G401 (cell line): ENCODE measurements at regions not wholly inside any gene's neighbourhood (a gene's known extent, or its start where the extent isn't known, plus 50 kb on each side); places are given as distances from the start of the nearest gene placed in this dataset.

Experiments used
- DNase-seq: peaks from one replicate; pipeline ENCODE4 v3.0.0-alpha.2; 2015; ENCODE audit warnings: low spot score
- in situ Hi-C: cut with HindIII; loops from 2 replicates; pipeline ENCODE4 v1.10.0; 2016; ENCODE audit warnings: low sequenced_read_pairs, mixed read lengths

DNA sequence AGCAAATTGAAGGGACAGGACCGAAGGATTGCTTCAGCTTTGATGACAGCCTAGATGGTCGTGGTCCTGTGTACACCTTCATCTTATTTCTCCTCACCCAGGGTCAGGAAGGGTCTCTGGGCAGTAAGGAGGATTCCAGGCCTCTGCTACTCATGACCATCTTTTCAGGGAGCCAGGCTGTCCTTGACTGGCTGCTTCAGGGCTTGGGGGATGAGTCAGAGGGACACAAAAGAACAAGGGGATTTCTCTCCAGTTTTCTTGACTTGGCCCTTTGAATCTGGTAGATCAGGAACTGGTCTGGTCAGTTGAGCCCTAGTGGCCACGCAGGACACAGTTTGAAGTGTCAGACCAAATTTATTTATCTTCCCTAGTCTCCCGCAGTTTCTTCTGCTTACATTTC lies 402.1 kb upstream of the CHD6 start:
- in situ Hi-C loops: no loop called here
- DNase-seq: no peak

- in situ Hi-C loops: no loop called here
- no peak for DNase-seq
Measured at GRCh38 chr20:42018979-42019378, 400.8 kb upstream of the CHD6 start.

- DNase-seq: no peak
- in situ Hi-C loops: no loop called here
Measured at GRCh38 chr20:42010090-42010489, 391.9 kb upstream of the CHD6 start.

DNA sequence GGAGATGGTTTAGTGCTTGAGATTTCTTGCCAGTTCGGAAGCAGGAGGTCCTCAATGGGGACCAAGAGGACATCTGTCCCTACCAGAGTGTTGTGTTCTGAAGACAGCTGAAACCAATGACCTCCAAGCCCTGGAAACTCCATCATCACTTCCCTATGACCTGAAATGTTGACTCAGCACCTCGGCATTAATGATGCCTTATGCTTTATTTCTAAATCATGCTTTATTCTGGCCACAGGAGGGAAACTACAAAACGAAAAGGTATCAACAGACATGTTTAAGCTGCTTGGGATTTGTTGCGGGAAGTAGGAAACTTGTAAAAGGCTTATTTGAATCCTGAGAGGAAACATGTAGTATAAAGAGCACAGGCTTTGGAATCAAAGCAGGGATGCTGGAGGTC lies 389.1 kb upstream of the CHD6 start:
- DNase-seq: no peak
- in situ Hi-C loops: no loop called here

DNA sequence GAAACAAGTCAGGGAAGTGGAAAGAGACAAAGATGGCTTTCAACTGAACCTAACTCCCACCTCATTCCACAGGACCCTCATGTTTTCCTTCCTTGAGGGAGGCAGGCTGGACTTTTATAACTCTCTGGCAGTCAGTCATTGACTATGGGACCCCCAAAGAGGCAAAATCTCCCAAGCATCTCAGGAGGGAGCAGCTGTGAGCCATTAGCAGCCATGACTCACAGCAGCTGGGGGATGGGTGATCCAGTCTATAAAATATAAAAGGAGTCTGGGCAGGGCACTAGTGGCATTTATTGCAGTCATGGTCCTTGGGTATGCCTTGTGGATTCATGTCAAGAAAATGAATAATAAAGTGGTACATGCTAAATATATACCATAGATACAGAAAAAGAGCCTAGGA lies 387.0 kb upstream of the CHD6 start:
- DNase-seq: no peak
- in situ Hi-C loops: no loop called here

DNA sequence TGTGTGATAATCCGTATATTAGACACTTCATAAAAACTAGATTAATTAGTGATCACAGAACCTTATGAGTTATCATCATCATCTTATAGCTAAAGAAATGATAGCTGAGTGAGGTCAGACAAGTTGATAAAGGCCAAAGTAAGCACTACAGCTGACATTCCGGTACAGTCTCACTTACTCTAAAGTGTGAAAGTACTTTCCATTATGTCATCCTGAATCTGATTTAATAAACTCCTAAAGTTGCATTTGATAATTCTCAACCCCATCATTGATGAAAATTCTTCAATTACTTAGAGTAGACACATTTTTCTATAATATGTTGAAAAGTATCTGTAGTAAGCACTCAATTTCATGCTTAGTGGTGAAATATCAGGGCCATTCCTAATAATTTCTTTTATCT lies 385.2 kb upstream of the CHD6 start:
- in situ Hi-C loops: no loop called here

DNA sequence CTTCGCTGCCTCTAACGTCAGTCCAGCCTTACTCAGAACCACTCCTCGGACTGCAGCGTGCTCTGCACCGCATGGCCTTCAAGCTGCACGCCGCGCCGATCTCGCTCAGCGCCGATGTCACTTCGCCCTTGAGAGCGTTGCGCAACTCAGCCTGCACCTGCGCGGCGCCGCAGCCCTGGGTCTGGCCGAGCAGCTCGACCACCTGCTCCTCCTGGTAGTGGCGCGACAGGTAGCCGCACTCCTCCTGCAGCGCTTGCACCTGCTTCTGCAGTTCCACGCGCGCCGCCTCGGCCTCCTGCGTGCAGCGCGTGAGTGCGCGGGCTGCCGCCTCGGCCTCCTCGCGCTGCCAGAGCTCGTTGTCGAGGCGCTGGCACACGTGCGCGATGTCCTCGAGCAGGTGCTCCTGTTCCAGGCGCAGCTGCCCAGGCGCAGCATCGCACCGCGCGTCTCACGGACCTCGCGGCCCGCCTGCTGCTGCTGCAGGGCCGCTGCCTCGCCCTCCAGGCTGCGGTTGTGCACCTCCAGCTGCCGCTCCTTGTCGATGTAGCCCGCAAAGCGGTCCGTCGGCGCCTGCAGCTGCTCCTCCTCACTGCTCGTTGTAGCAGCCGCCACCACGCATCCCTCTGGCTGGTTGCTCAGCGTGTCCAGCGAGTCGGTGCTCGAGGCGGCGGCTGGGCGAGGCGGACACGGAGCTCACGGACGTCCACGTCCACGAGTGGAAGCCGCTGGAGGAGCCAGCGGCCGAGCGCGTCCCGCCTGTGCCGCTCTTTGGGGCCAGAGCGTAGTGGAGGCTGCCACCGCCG lies 380.6 kb upstream of the CHD6 start:
- no peak for DNase-seq

More for the DNA sequence above, 385.2 kb upstream of the CHD6 start:
- no peak for DNase-seq

GRCh38 chr20:41996951-41997350 lies 378.8 kb upstream of the CHD6 start:
- no peak for DNase-seq
- in situ Hi-C loops: no loop called here

More for the DNA sequence above, 380.6 kb upstream of the CHD6 start:
- in situ Hi-C loops: no loop called here

DNA sequence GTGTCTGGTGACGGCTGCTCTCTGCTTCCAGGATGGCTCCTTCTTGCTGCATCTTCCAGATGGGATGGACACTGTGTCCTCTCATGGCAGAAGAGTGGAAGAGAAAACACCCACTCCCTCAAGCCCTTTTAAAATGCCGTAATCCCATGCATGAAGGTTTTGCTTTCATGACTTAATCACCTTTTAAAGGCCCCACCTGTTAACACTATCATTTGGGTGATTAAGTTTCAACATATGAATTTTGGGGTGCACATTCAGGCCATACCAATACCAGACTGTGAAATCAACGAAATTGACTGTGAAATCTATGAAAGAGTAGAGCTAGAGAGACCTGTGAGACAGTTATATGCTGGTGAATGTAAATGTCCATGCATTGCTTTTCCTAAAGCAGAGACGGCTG lies 374.3 kb upstream of the CHD6 start:
- in situ Hi-C loops: no loop called here
- DNase-seq: no peak

DNA sequence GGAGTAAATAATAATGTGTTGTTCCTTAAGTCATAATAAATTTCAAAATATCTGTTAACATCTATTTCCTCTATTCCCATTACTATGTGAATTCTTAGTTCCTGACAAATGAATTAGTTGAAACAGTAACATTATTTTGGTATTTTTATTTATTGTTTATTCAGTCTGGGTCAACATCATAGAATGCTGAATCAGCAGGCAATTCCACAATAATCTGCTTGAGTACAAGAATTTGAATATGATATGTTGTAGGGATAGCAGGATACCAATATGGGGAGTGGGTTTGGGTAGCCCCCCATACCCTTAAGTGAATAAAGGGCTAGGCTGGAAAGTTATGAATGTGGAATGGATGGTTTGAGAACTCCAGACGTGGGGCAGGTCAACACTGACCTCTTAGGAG lies 373.2 kb upstream of the CHD6 start:
- DNase-seq: no peak
- in situ Hi-C loops: no loop called here

DNA sequence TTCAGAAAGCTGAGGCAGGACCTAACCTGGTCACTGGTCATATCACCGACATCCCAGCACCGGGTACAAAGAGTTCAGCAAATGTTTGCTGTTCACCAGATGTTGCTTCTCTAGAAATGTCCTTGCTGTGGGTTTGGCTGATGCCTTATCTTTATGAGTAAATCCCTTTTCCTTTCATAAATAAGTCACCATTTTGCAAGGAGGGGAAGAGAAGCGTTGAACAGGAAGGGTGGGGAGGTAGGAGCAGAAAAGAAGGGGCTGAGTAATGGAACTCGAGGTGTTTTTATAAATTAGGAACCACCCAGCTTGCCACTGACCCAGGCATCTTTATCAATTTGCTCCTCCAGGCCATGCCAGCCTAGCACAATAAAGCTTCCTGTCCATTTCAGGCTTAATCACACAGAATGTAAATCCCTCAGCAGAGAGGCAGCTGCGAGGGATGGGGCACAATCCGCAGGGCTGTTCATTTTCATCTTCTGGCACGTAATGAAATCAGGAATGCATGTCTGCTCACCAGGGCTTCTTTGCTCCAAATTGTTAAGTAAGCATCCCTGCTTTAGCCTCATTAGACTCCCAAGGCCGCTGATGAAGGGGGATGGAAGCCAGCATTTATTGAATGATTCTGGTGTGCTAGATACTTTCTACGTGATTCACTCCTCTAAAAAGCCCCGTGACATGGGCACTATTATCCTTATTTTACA lies 371.9 kb upstream of the CHD6 start:
- DNase-seq: no peak
- in situ Hi-C loops: no loop called here

- in situ Hi-C loops: no loop called here
- no peak for DNase-seq
Measured at GRCh38 chr20:41989039-41989679, 371.0 kb upstream of the CHD6 start.

GRCh38 chr20:41984031-41984430 lies 365.9 kb upstream of the CHD6 start:
- in situ Hi-C loops: no loop called here
- no peak for DNase-seq

DNA sequence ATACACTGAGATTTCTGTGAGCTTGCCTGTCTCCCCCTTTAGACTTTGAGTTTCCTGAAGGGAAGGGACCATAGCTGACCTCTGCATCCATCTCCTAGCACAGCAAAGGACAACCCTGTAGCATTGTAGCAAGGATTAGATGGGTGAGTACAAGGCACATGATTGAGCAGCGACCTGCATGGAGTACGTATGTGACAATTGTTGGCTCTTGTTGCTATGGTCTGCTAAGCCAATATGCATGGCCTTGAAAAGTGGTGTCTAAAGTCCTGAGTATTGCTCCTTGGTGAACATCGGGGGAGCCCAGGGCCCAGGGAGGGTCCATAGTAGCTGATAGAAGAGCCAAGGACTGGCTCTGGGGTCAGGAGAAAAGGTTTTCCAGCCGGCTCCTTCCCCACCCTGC lies 365.0 kb upstream of the CHD6 start:
- in situ Hi-C loops: no loop called here
- no peak for DNase-seq

GRCh38 chr20:41981746-41982145 lies 363.6 kb upstream of the CHD6 start:
- in situ Hi-C loops: no loop called here
- DNase-seq: no peak

- no peak for DNase-seq
- in situ Hi-C loops: no loop called here
Measured at GRCh38 chr20:41978875-41979274, 360.7 kb upstream of the CHD6 start.

GRCh38 chr20:41978246-41978790 lies 360.1 kb upstream of the CHD6 start:
- in situ Hi-C loops: no loop called here
- DNase-seq: no peak

DNA sequence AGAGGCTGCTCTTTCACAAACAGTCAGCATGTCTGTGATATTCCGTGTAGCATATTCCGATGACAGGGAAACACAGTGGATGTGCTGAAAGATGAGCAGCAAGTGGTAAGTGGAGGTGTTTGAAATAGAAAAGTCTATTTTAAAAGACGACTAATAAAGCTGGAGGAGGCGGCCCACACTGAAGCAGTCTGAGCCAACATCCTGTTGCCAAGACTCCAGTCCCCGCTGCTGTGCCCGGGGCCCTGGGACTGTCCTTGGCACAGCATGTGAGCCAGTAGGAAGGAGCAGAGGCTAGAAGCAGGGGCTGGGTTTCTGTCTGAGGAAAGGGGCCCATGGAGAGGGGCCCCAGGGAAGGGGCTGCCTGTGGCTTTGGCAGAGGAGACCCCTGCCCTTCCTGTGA lies 351.5 kb upstream of the CHD6 start:
- peak; percentile 2 for DNase-seq
- in situ Hi-C loops: no loop called here

- DNase-seq: no peak
Measured at GRCh38 chr20:41960166-41960565, 342.0 kb upstream of the CHD6 start.

GRCh38 chr20:41958391-41958790 lies 340.2 kb upstream of the CHD6 start:
- in situ Hi-C loops: no loop called here
- no peak for DNase-seq

More at GRCh38 chr20:41960166-41960565, 342.0 kb upstream of the CHD6 start:
- in situ Hi-C loops: no loop called here
